GM23338 (cell line): ENCODE measurements at regions not wholly inside any gene's neighbourhood (a gene's known extent, or its start where the extent isn't known, plus 50 kb on each side); places are given as distances from the start of the nearest gene placed in this dataset.

Experiments
- ATAC-seq: fragments of 200-7000 bp; cut with Tn5 transposase; 3 replicates; pipeline ENCODE4 v1.9.1; 2020
- DNase-seq: peaks from one replicate; pipeline ENCODE4 v3.0.0-alpha.2; 2015; ENCODE audit warnings: low spot score
- H2AFZ ChIP-seq: fragments of 200-600 bp; sonication (generic); 2 replicates; pipeline ENCODE4 v1.8.0; 2016; ENCODE audit warnings: antibody characterized with exemption, mild to moderate bottlenecking, moderate library complexity
- H3F3A ChIP-seq: fragments of 200-600 bp; sonication (generic); replicated peaks from 2 replicates; pipeline ENCODE4 v1.8.0; 2017; ENCODE audit warnings: antibody characterized with exemption, mixed run types, low read depth
- H3K27ac ChIP-seq: fragments of 200-600 bp; sonication (generic); 2 replicates; pipeline ENCODE4 v1.6.1; 2016; ENCODE audit warnings: low read depth
- H3K27me3 ChIP-seq: fragments of 200-600 bp; sonication (generic); 2 replicates; pipeline ENCODE4 v1.8.0; 2016; ENCODE audit warnings: mild to moderate bottlenecking, mixed run types, moderate library complexity; ENCODE audit not compliant: insufficient read depth
- H3K36me3 ChIP-seq: fragments of 200-600 bp; sonication (generic); 2 replicates; pipeline ENCODE4 v1.8.0; 2016; ENCODE audit warnings: mild to moderate bottlenecking; ENCODE audit not compliant: insufficient read depth
- H3K4me1 ChIP-seq: fragments of 200-600 bp; sonication (generic); 2 replicates; pipeline ENCODE4 v1.8.0; 2016; ENCODE audit warnings: mild to moderate bottlenecking, moderate library complexity; ENCODE audit not compliant: insufficient read depth
- H3K4me2 ChIP-seq: fragments of 200-600 bp; sonication (generic); 2 replicates; pipeline ENCODE4 v1.7.1; 2017; ENCODE audit warnings: mixed run types
- H3K4me3 ChIP-seq: fragments of 200-600 bp; sonication (generic); 2 replicates; pipeline ENCODE4 v1.6.1; 2016; ENCODE audit warnings: mixed run types
- H3K79me2 ChIP-seq: fragments of 200-600 bp; sonication (generic); replicated peaks from 2 replicates; pipeline ENCODE4 v1.8.0; 2017; ENCODE audit warnings: mild to moderate bottlenecking; ENCODE audit not compliant: insufficient read depth
- H3K9me2 ChIP-seq: fragments of 200-600 bp; sonication (generic); 2 replicates; pipeline ENCODE4 v1.8.0; 2017; ENCODE audit not compliant: insufficient read depth
- H4K20me1 ChIP-seq: fragments of 200-600 bp; sonication (generic); replicated peaks from 2 replicates; pipeline ENCODE4 v1.8.0; 2017; ENCODE audit warnings: mild to moderate bottlenecking; ENCODE audit not compliant: insufficient read depth
- H3K27ac Mint-ChIP-seq: 2 replicates; pipeline ENCODE4 v1.8.0; 2020; ENCODE audit warnings: inconsistent platforms, mild to moderate bottlenecking, moderate library complexity, mixed read lengths
- H3K27me3 Mint-ChIP-seq: 3 replicates; pipeline ENCODE4 v1.8.0; 2022; ENCODE audit warnings: low read depth, mild to moderate bottlenecking, moderate library complexity, mixed read lengths, inconsistent platforms; ENCODE audit not compliant: insufficient read depth, poor library complexity
- H3K36me3 Mint-ChIP-seq: 3 replicates; pipeline ENCODE4 v1.8.0; 2021; ENCODE audit warnings: low read depth, mild to moderate bottlenecking, inconsistent platforms, moderate library complexity, mixed read lengths
- H3K4me1 Mint-ChIP-seq: 3 replicates; pipeline ENCODE4 v1.8.0; 2020; ENCODE audit warnings: mild to moderate bottlenecking, inconsistent platforms, mixed read lengths
- H3K4me3 Mint-ChIP-seq: 3 replicates; pipeline ENCODE4 v1.8.0; 2021; ENCODE audit warnings: moderate library complexity, mild to moderate bottlenecking, inconsistent platforms, mixed read lengths
- H3K9me3 Mint-ChIP-seq: 3 replicates; pipeline ENCODE4 v1.8.0; 2020; ENCODE audit warnings: moderate library complexity, mild to moderate bottlenecking, inconsistent platforms, mixed read lengths
- CREB1 ChIP-seq: fragments of 250-450 bp; sonication (Bioruptor Pico); IDR thresholded peaks from 2 replicates; pipeline ENCODE4 v1.5.0; 2020; ENCODE audit warnings: low read depth, mild to moderate bottlenecking, moderate library complexity
- EZH2 ChIP-seq: fragments of 200-600 bp; sonication (generic); IDR thresholded peaks from one replicate; pipeline ENCODE4 v1.8.0; 2017; ENCODE audit warnings: antibody characterized with exemption, mild to moderate bottlenecking, low read depth; ENCODE audit not compliant: unreplicated experiment
- EZH2phosphoT487 ChIP-seq: fragments of 200-600 bp; sonication (generic); IDR thresholded peaks from one replicate; pipeline ENCODE4 v1.8.1; 2018; ENCODE audit warnings: antibody characterized with exemption; ENCODE audit not compliant: unreplicated experiment
- JUNB ChIP-seq: IDR thresholded peaks from one replicate; pipeline ENCODE4 v1.6.1; 2016; ENCODE audit warnings: antibody characterized with exemption; ENCODE audit not compliant: unreplicated experiment
- NANOG ChIP-seq: IDR thresholded peaks from 2 replicates; pipeline ENCODE4 v1.6.1; 2016; ENCODE audit warnings: antibody characterized with exemption, borderline replicate concordance
- POLR2AphosphoS5 ChIP-seq: IDR thresholded peaks from 2 replicates; pipeline ENCODE4 v1.6.1; 2016; ENCODE audit warnings: antibody characterized with exemption, low read depth
- REST ChIP-seq: IDR thresholded peaks from one replicate; pipeline ENCODE4 v1.6.1; 2018; ENCODE audit warnings: antibody characterized with exemption; ENCODE audit not compliant: unreplicated experiment
- STAT1 ChIP-seq: IDR thresholded peaks from one replicate; pipeline ENCODE4 v1.6.1; 2016; ENCODE audit warnings: antibody characterized with exemption; ENCODE audit not compliant: unreplicated experiment
- ZNF114 ChIP-seq: fragments of 250-450 bp; sonication (Bioruptor Pico); IDR thresholded peaks from 2 replicates; pipeline ENCODE4 v1.5.0; 2020; ENCODE audit warnings: mild to moderate bottlenecking, moderate library complexity
- ZNF331 ChIP-seq: fragments of 250-450 bp; sonication (Bioruptor Pico); IDR thresholded peaks from 2 replicates; pipeline ENCODE4 v1.5.0; 2020; ENCODE audit warnings: low read depth, mild to moderate bottlenecking, moderate library complexity
- TF ChIP-seq, protein P1 (sequence below): IDR thresholded peaks from 2 replicates; pipeline ENCODE4 v1.6.1; 2016; ENCODE audit warnings: antibody characterized with exemption
- TF ChIP-seq, protein P2 (sequence below): fragments of 250-450 bp; sonication (Bioruptor Pico); IDR thresholded peaks from 2 replicates; pipeline ENCODE4 v1.5.0; 2020; ENCODE audit warnings: mild to moderate bottlenecking, moderate library complexity
- TF ChIP-seq, protein P3 (sequence below), 2 experiments: fragments of 200-600 bp in 1 of 2; sonication (generic) in 1 of 2; conservative IDR thresholded peaks; 2 replicates each; pipeline versions ENCODE4 v1.5.1 to v1.6.1; 2016 to 2017; ENCODE audit warnings: antibody characterized with exemption in 2 of 2, low read depth in 2 of 2, mild to moderate bottlenecking in 2 of 2, moderate library complexity in 1 of 2

- TF ChIP-seq ZNF114 (CRISPR knock-in tag) (no peak), JUNB (no peak), ZNF331 (no peak)
Observed at GRCh38 chr2:181141676-181142075, 161.3 kb downstream of the UBE2E3 start (continued).

GRCh38 chr2:181142514-181142913 is 162.1 kb downstream of the UBE2E3 start:
- peaks cover 3% of the 10 kb centered on the region; the same call in 1 of the 3 replicates for H3K9me3 Mint-ChIP-seq
- H3K27me3 Mint-ChIP-seq: no peaks in the 10 kb centered on the region
- H3K36me3 ChIP-seq: no peaks in the 10 kb centered on the region
- H3K4me1 Mint-ChIP-seq: no peaks in the 10 kb centered on the region; the same call in 2 of the 3 replicates
- H3F3A ChIP-seq: no peaks in the 10 kb centered on the region
- H3K27ac ChIP-seq: no peak overlapping the region
- no peaks in the 10 kb centered on the region for H4K20me1 ChIP-seq
- H3K4me2 ChIP-seq: no peak overlapping the region
- H3K9me2 ChIP-seq: no peaks in the 10 kb centered on the region
- no peak overlapping the region for H3K4me3 Mint-ChIP-seq
- DNase-seq (no peak), ATAC-seq (no peak)
- 0 out of 3 replicates have a peak, but pooled peaks cover 3% of the 10 kb centered on the region for H3K36me3 Mint-ChIP-seq
- H3K27me3 ChIP-seq: no peaks in the 10 kb centered on the region
- TF ChIP-seq ZNF331: no peak
- no peak for TF ChIP-seq EZH2
- TF ChIP-seq, protein P1, sequence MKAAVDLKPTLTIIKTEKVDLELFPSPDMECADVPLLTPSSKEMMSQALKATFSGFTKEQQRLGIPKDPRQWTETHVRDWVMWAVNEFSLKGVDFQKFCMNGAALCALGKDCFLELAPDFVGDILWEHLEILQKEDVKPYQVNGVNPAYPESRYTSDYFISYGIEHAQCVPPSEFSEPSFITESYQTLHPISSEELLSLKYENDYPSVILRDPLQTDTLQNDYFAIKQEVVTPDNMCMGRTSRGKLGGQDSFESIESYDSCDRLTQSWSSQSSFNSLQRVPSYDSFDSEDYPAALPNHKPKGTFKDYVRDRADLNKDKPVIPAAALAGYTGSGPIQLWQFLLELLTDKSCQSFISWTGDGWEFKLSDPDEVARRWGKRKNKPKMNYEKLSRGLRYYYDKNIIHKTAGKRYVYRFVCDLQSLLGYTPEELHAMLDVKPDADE: no peak
- TF ChIP-seq, protein P2, sequence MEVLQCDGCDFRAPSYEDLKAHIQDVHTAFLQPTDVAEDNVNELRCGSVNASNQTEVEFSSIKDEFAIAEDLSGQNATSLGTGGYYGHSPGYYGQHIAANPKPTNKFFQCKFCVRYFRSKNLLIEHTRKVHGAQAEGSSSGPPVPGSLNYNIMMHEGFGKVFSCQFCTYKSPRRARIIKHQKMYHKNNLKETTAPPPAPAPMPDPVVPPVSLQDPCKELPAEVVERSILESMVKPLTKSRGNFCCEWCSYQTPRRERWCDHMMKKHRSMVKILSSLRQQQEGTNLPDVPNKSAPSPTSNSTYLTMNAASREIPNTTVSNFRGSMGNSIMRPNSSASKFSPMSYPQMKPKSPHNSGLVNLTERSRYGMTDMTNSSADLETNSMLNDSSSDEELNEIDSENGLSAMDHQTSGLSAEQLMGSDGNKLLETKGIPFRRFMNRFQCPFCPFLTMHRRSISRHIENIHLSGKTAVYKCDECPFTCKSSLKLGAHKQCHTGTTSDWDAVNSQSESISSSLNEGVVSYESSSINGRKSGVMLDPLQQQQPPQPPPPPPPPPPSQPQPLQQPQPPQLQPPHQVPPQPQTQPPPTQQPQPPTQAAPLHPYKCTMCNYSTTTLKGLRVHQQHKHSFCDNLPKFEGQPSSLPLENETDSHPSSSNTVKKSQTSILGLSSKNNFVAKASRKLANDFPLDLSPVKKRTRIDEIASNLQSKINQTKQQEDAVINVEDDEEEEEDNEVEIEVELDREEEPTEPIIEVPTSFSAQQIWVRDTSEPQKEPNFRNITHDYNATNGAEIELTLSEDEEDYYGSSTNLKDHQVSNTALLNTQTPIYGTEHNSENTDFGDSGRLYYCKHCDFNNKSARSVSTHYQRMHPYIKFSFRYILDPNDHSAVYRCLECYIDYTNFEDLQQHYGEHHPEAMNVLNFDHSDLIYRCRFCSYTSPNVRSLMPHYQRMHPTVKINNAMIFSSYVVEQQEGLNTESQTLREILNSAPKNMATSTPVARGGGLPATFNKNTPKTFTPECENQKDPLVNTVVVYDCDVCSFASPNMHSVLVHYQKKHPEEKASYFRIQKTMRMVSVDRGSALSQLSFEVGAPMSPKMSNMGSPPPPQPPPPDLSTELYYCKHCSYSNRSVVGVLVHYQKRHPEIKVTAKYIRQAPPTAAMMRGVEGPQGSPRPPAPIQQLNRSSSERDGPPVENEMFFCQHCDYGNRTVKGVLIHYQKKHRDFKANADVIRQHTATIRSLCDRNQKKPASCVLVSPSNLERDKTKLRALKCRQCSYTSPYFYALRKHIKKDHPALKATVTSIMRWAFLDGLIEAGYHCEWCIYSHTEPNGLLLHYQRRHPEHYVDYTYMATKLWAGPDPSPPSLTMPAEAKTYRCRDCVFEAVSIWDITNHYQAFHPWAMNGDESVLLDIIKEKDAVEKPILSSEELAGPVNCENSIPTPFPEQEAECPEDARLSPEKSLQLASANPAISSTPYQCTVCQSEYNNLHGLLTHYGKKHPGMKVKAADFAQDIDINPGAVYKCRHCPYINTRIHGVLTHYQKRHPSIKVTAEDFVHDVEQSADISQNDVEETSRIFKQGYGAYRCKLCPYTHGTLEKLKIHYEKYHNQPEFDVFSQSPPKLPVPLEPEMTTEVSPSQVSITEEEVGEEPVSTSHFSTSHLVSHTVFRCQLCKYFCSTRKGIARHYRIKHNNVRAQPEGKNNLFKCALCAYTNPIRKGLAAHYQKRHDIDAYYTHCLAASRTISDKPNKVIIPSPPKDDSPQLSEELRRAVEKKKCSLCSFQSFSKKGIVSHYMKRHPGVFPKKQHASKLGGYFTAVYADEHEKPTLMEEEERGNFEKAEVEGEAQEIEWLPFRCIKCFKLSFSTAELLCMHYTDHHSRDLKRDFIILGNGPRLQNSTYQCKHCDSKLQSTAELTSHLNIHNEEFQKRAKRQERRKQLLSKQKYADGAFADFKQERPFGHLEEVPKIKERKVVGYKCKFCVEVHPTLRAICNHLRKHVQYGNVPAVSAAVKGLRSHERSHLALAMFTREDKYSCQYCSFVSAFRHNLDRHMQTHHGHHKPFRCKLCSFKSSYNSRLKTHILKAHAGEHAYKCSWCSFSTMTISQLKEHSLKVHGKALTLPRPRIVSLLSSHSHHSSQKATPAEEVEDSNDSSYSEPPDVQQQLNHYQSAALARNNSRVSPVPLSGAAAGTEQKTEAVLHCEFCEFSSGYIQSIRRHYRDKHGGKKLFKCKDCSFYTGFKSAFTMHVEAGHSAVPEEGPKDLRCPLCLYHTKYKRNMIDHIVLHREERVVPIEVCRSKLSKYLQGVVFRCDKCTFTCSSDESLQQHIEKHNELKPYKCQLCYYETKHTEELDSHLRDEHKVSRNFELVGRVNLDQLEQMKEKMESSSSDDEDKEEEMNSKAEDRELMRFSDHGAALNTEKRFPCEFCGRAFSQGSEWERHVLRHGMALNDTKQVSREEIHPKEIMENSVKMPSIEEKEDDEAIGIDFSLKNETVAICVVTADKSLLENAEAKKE: no peak
- no peak for TF ChIP-seq STAT1
- TF ChIP-seq EZH2phosphoT487: no peak
- TF ChIP-seq JUNB: no peak
- TF ChIP-seq NANOG: no peak
- TF ChIP-seq, protein P3, sequence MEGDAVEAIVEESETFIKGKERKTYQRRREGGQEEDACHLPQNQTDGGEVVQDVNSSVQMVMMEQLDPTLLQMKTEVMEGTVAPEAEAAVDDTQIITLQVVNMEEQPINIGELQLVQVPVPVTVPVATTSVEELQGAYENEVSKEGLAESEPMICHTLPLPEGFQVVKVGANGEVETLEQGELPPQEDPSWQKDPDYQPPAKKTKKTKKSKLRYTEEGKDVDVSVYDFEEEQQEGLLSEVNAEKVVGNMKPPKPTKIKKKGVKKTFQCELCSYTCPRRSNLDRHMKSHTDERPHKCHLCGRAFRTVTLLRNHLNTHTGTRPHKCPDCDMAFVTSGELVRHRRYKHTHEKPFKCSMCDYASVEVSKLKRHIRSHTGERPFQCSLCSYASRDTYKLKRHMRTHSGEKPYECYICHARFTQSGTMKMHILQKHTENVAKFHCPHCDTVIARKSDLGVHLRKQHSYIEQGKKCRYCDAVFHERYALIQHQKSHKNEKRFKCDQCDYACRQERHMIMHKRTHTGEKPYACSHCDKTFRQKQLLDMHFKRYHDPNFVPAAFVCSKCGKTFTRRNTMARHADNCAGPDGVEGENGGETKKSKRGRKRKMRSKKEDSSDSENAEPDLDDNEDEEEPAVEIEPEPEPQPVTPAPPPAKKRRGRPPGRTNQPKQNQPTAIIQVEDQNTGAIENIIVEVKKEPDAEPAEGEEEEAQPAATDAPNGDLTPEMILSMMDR (conservative IDR thresholded peaks at IDR 0.05; ENCODE audit: low read depth in 2 of 2): no peak
- no peak for TF ChIP-seq ZNF114 (CRISPR knock-in tag)
- no peak for TF ChIP-seq REST
- TF ChIP-seq POLR2AphosphoS5: no peak
- no peak for TF ChIP-seq CREB1 (CRISPR knock-in tag)
- H3K4me1 ChIP-seq: no peaks in the 10 kb centered on the region
- no peak overlapping the region for H3K27ac Mint-ChIP-seq
- H3K79me2 ChIP-seq: no peaks in the 10 kb centered on the region
- no peak overlapping the region for H2AFZ ChIP-seq
- no peak overlapping the region for H3K4me3 ChIP-seq
